Ishikawa (cell line): ENCODE measurements at regions not wholly inside any gene's neighbourhood (a gene's known extent, or its start where the extent isn't known, plus 50 kb on each side); places are given as distances from the start of the nearest gene placed in this dataset.

Experiments used
- FOXM1 ChIP-seq: IDR thresholded peaks from 2 replicates; pipeline ENCODE4 v1.6.1; 2012; ENCODE audit warnings: low read depth, borderline replicate concordance
- NFIC ChIP-seq: IDR thresholded peaks from 2 replicates; pipeline ENCODE4 v1.6.1; 2012
- RAD21 ChIP-seq: IDR thresholded peaks from 2 replicates; pipeline ENCODE4 v1.6.1; 2012; ENCODE audit warnings: low read depth

DNA sequence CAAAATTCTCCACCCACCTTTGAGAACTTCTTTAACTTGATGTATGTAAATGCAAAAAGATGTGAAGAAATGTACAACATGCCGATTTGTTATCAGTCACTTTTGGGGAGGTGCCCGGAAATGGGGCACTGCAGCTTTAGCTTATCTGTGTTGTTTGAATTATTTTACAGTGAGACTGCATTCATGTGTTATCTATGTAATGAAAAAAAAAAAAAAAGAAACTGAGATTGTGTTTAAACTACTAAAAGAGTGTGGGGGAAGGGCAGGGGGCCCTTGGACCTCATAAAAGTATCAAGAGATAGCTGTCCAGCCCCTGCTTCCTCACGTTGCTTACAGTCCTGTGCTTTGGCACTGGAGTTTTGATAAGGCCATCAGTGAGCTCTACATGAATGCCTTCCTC, 259.4 kb downstream of the STK31 start:
- no peak for TF ChIP-seq FOXM1
- TF ChIP-seq RAD21, result no peak
- TF ChIP-seq NFIC, result no peak
